ENCODE measurements at regions not wholly inside any gene's neighbourhood (a gene's known extent, or its start where the extent isn't known, plus 50 kb on each side); places are given as distances from the start of the nearest gene placed in this dataset.

DNA sequence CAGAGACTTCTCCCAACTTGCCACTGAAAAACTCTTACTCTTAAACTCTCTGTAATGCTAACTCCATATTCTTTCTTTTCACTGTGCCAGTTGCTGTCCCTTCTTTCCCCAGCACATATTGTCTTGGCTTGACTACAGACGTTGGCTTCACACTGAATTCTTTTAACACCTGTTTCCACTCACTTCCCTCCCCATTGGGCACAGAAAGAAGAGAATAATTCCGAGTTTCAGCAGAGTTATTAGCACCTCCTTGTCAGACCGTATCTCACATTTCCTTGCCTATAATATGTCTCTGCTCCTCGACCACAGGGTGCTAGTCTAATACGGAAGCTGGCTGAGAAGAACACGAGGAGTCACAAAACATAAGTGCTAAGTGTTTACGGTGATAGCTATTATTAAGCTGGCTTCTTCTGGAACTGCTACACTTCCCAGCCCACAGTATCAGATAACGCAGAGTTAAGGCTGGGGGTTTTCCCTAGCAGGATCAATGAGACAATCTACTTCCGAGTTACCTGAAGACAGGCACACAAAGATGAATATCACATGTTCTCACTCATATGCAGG, 188.5 kb upstream of the CDH8 start:
- TF ChIP-seq POLR2AphosphoS5 (IDR thresholded peaks at IDR 0.05): no peak
- no peak for TF ChIP-seq POLR2A (IDR thresholded peaks at IDR 0.05)
- TF ChIP-seq EP300 (IDR thresholded peaks at IDR 0.05): no peak
- TF ChIP-seq, protein P1, sequence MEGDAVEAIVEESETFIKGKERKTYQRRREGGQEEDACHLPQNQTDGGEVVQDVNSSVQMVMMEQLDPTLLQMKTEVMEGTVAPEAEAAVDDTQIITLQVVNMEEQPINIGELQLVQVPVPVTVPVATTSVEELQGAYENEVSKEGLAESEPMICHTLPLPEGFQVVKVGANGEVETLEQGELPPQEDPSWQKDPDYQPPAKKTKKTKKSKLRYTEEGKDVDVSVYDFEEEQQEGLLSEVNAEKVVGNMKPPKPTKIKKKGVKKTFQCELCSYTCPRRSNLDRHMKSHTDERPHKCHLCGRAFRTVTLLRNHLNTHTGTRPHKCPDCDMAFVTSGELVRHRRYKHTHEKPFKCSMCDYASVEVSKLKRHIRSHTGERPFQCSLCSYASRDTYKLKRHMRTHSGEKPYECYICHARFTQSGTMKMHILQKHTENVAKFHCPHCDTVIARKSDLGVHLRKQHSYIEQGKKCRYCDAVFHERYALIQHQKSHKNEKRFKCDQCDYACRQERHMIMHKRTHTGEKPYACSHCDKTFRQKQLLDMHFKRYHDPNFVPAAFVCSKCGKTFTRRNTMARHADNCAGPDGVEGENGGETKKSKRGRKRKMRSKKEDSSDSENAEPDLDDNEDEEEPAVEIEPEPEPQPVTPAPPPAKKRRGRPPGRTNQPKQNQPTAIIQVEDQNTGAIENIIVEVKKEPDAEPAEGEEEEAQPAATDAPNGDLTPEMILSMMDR (IDR thresholded peaks at IDR 0.05): no peak
